HG03378 (cell line): ENCODE measurements at regions not wholly inside any gene's neighbourhood (a gene's known extent, or its start where the extent isn't known, plus 50 kb on each side); places are given as distances from the start of the nearest gene placed in this dataset.
"Not testable (repeated sequence)": the region's sequence is repeated elsewhere in the genome, so short reads cannot be mapped to it uniquely, and the experiment has no call there.

Experiments used
- ATAC-seq: cut with Tn5 transposase; IDR thresholded peaks from one replicate; pipeline ENCODE4 v1.9.1; 2021; ENCODE audit warnings: mild to moderate bottlenecking, moderate library complexity; ENCODE audit not compliant: unreplicated experiment

GRCh38 chr3:72661115-72661457, 187.2 kb downstream of the SHQ1 start:
- ATAC-seq = no peak

- no peak for ATAC-seq
Observed at GRCh38 chr3:72660270-72661114, 187.8 kb downstream of the SHQ1 start.

GRCh38 chr3:72659596-72659995, 188.6 kb downstream of the SHQ1 start:
- ATAC-seq = no peak

- ATAC-seq = no peak
Observed at GRCh38 chr3:72659188-72659587, 189.1 kb downstream of the SHQ1 start.

- no peak for ATAC-seq
Observed at GRCh38 chr3:72658466-72659100, 189.7 kb downstream of the SHQ1 start.

- ATAC-seq = peak; percentile 68
Observed at GRCh38 chr3:72657666-72658065, 190.6 kb downstream of the SHQ1 start.

GRCh38 chr3:72655723-72656122, 192.5 kb downstream of the SHQ1 start:
- ATAC-seq = no peak

GRCh38 chr3:72655131-72655551, 193.1 kb downstream of the SHQ1 start:
- ATAC-seq = no peak

- no peak for ATAC-seq
Observed at GRCh38 chr3:72652395-72652794, 195.8 kb downstream of the SHQ1 start.

- no peak for ATAC-seq
Observed at GRCh38 chr3:72651498-72651897, 196.7 kb downstream of the SHQ1 start.

GRCh38 chr3:72646263-72646662, 202.0 kb downstream of the SHQ1 start:
- ATAC-seq = no peak

GRCh38 chr3:72643635-72644034, 204.6 kb downstream of the SHQ1 start:
- ATAC-seq = not testable (repeated sequence)

- ATAC-seq = no peak
Observed at GRCh38 chr3:72641684-72642083, 206.6 kb downstream of the SHQ1 start.

- no peak for ATAC-seq
Observed at GRCh38 chr3:72641072-72641471, 207.2 kb downstream of the SHQ1 start.

GRCh38 chr3:72636969-72637597, 211.2 kb downstream of the SHQ1 start:
- ATAC-seq = no peak

GRCh38 chr3:72635551-72635950, 212.7 kb downstream of the SHQ1 start:
- ATAC-seq = no peak

- peak; percentile 65 for ATAC-seq
Observed at GRCh38 chr3:72634128-72634527, 214.1 kb downstream of the SHQ1 start.

GRCh38 chr3:72633534-72633933, 214.7 kb downstream of the SHQ1 start:
- no peak for ATAC-seq

- no peak for ATAC-seq
Observed at GRCh38 chr3:72633121-72633520, 215.1 kb downstream of the SHQ1 start.

- no peak for ATAC-seq
Observed at GRCh38 chr3:72632129-72632528, 216.1 kb downstream of the SHQ1 start.

GRCh38 chr3:72630969-72631344, 217.3 kb downstream of the SHQ1 start:
- no peak for ATAC-seq

GRCh38 chr3:72630327-72630968, 217.8 kb downstream of the SHQ1 start:
- ATAC-seq = no peak
